ENCODE measurements at regions not wholly inside any gene's neighbourhood (a gene's known extent, or its start where the extent isn't known, plus 50 kb on each side); places are given as distances from the start of the nearest gene placed in this dataset.

DNA sequence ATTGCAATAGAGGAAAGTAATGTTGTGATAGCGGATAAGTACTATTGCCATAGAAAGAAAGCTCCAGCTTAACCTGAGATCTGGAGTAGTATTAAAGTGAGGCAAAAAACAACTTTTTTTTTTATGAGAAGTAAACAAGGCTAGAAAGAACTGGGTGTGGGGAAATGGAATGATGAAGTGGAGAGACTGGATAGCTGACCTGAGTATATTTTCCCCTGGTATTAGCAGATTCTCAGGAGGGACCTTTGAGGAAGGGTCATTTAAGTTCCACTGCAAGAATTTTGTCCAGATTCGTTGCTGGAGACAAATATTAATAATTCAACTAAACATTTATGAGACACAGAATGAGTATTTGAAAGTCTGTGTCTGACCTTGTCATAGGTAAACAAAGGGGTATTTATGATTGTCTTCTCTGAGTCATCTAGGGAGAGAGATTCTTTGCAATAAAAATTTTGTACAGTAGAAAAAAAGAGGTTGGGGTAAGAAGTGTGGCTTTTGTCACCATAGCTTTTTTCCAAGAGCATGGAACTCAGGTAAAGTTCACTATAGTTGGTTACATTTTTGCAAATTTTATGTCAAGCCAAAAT is 2095.9 kb downstream of the ARAP2 start:
- ATAC-seq (no peak), DNase-seq (no peak)
- intact Hi-C loops (cut with DNase I): no loop called here

DNA sequence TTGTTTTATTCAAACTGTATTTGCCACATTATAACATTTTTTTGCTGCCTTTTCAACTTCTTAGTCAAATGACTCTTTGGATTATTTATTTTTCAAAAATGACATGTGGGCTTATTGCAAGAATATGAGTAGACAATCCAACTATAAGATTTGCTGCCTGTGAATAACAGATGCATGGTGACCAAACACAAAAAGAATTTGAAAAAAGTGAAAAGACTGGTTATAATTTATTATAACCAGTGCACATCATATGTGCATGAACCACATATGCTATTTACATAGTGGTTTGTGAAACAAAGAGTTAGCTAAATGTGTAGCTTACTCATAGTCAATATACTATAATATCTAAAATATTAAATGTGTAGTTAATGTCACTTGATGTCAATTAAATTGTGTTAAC is 2086.8 kb downstream of the ARAP2 start:
- intact Hi-C loops (cut with DNase I): no loop called here
- DNase-seq (no peak), ATAC-seq (no peak)

DNA sequence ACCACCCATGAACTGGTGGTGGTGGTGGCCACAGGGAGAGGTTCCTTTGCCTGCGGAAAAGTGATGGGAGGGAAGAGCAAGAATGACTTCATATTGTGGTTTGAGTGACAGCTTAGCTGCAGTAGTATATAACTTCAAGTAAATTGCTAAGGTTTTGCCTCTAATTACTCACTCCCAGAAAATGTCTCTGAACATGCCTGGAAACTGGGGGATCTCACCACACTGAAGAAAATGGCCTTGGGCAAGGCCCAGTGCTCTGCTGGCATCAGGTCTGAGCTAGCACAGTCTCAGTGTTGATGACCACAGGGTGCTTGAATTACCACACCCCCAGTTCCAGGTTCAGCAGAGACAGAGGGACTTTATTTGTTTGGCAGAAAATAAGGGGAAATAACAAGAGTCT is 2085.4 kb downstream of the ARAP2 start:
- intact Hi-C loops (cut with DNase I): no loop called here
- ATAC-seq (no peak), DNase-seq (no peak)

DNA sequence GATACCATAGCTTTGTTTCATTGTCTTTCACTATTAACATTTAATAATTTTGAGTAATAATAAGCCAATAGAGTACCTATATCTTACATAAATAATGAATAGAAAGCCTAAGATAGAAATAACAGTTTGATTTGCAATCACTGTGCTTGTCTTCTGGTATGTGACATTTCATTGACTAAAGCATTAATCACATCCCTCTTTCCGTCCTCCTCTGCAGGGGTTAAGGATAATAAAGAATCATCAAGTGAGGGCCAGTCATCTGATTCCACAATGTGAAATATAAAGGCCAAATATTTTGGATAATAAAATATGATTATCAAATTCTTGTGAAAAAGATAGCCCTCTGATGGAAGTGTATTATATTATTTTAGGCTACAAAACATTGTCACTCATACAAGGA is 2073.4 kb downstream of the ARAP2 start:
- intact Hi-C loops (cut with DNase I): no loop called here
- ATAC-seq (no peak), DNase-seq (no peak)

DNA sequence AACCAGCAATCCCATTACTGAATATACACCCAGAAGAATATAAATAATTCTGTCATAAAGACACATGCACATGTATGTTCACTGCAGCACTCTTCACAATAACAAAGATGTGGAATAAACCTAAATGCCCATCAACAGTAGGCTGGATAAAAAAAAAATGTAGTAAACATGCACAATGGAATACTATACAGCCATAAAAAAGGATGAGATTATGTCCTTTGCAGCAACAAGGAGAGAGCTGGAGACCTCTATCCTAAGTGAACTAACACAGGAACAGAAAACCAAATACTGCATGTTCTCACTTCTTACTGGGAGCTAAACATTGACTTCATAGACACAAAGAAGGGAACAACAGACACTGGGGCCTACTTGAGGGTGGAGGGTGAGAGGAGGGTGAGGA is 2067.7 kb downstream of the ARAP2 start:
- ATAC-seq: no peak
- intact Hi-C loops (cut with DNase I): no loop called here
- DNase-seq: no peak

DNA sequence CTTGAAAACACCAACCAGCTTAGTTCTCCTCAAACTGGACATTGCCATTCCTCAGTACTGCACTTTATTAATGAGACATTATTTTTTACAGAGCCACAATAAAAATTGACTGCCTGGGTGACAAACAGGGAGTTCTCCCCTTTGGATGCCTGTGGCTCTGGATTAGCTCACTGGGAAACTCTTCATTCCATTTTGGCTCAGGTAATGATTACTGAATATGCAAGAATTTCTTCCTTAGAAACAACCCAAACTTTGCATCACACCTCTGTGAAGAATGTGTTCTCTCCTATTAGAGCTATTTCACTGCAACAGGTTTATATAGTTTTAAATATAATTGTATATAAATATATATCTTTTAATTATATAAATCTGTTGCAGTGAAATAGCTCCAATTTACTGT is 2065.8 kb downstream of the ARAP2 start:
- DNase-seq (no peak), ATAC-seq (no peak)
- intact Hi-C loops (cut with DNase I): no loop called here

DNA sequence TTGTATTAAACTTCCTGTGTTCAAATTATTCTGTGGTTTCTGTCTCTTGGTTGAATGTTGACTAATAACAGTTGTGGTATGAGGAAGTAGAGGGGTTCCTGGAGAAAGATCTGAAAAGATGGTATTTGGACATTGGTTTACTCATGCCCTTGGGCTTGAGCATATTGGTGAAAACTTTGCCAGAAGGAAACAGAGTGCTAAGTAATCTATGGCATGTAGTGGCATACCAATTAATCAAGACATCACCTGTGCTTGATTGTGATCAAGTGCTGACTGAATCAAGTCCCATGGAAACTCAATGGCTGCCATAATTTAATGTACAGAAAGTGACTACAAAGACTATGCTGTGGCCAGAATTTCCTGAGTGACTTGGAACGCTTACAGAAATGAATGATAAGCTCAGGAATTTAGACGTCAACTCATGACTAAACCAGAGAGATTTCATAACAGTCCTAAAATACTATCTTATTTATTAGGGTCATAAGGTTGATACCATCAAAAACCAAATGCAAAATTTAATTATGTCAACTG is 2062.9 kb downstream of the ARAP2 start:
- intact Hi-C loops (cut with DNase I): no loop called here
- peak in 1 of 2 donors; percentile 85 for ATAC-seq
- no peak for DNase-seq

DNA sequence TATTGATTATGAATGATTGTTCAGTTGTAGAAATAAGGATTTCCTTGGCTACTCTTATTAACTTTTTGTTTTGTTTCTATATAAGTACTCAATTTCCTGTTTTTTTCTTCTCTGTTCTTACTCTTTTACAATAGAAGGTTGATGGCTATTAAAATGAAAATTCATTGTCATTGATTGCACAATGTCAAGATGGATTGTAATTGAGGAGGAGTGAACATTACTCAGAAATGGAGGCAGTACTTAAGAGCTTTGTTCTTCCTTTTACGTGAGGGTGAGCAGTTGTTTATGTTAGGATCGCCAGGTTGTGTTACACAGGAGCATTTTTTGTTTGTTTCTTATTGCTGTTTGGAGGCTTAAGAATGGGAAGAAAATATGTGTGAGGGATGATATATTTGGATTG is 2062.4 kb downstream of the ARAP2 start:
- intact Hi-C loops (cut with DNase I): no loop called here
- peak in 1 of 2 donors; percentile 52 for ATAC-seq
- no peak for DNase-seq

DNA sequence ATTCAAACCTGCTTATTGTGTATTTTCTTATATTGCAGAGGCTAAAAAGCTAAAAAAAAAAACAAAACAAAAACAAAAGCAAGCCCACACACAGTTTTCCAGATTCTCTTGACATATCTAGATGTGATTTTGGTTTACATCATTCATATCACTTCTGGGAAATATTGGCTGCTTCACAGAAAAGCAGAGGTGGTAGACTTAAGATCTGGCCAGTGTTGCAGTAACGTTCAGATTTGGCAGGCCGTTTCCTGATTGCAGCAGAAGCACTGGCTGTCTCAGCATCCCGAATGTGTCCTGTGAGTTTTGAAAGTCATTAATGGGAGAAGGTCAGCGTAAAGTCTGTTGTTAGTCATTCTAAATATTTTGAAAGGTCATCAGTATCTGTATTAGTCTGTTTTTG is 2062.0 kb downstream of the ARAP2 start:
- DNase-seq (no peak), ATAC-seq (peak in 1 of 2 donors; percentile 81)
- intact Hi-C loops (cut with DNase I): no loop called here

DNA sequence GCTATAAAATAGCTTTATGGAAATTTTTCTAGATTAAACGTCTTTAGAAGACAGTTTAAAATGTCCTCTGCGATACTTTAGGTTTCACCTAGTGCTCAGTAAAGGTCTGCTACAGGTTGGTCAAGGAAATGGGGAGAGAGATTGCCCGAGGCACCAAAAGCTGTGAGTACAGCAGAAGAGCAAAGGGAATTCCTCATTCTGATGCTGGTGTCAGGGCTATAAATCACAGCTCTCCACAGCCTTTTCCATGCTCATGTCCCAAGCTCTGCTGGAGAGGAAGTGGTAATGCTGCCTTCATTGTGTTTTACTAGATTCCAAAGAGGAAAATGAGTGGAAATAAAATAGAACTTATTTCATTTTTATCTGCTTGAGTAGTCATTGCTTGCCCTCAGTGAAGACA is 2060.4 kb downstream of the ARAP2 start:
- no peak for DNase-seq
- intact Hi-C loops (cut with DNase I): no loop called here
- no peak for ATAC-seq

DNA sequence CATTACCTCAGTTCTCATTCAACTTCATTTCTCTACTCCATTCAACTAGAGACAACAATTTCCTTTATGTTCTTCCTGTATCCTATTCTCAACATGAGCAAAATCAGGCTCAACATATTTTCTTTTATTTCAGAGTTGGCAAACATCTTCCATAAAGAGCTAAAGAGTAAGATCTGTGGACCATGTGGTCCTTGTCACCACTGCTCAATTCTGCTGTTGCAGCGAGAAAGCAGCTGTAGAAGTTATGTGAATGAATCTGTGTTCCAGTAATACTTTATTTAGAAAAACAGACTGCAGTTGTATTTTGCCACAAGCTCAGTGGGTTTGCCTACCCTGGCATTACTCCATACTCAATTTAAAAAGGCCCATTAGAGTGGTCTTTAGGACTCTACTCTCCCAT is 2057.3 kb downstream of the ARAP2 start:
- intact Hi-C loops (cut with DNase I): no loop called here
- no peak for ATAC-seq
- DNase-seq: no peak

DNA sequence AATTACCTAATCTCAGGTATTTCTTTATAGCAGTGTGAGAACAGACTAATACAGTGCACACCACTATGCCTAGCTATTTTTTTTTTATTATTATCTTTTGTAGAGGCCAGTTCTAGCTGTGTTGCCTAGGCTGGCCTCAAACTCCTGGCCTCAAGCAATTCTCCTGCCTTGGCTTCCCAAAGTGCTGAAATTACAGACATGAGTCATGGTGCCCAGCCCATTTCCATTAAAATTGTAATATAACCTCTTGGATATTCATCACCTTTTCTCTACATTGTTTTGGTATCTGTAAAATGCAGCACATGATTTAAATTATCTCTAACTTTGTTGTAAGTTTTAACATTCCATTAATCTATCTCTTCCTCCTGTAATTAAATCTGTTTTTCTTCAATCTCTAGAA is 2052.9 kb downstream of the ARAP2 start:
- ATAC-seq (no peak), DNase-seq (no peak)
- intact Hi-C loops (cut with DNase I): no loop called here

DNA sequence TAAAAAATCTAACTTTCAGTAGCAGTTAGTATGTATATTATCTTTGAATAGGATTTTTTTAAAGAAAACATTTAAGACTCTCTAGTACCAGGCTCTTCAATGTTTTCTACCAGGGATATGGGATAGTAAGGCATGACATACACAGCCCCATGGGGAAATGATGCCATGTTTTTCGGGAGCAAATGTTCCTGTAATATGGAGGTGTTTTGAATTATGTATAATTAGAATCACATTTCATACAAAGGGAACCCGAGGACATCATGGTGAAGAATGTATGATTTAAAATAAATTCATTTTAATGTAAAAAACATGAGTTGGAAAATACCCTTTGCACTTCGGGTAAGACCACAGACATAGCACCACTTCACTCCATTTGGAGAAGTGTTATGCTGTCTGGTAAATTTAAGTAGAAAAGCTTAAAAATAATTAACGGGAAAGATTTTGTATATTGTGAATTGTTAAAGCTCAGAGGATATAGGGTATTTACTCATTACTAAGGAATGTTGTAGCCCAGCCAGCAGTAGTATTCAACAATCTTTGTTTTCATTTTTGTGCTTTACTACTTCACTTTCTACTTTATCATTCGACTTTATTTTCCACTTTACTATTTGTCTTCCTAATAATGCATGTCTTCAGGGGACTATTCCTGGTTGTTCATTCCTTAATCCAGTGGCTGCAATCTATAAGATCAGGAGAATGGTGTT is 2050.7 kb downstream of the ARAP2 start:
- intact Hi-C loops (cut with DNase I): no loop called here
- no peak for DNase-seq
- no peak for ATAC-seq

DNA sequence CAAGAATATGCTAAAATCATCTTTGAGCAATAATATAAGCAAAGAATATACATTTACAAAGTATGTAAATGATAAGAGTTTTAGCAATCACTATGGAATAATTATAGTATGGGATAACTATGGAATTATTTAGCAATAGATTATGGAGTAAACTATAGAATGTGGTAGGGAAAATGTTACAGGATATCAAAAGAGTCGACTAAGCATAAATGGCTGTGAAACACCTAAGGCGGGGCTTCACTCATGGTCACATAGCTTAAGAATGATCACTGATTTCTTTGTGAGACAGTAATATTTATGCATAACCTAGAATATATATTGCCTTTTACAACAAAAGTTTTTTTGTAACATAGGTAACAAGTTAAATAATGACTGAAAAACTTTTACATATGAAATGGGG is 2049.7 kb downstream of the ARAP2 start:
- ATAC-seq: no peak
- intact Hi-C loops (cut with DNase I): no loop called here
- no peak for DNase-seq

DNA sequence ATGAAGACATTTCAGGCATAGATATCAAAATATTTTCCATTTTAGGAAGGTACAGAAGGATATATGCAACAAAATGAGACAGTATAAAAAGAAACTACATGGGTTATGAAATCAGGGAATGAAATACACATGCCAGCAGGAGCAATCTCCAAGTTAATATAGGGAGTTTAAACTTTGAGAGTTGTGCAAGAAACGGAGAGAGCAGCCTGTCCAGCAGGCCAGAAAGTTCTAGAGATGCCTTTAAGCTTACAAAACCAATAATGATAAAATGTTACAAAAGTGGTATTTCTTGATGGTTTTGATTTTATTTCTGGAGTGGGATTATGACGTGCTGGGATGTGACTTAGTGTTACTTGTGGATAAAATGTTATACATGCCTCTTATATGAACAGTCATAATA is 2047.9 kb downstream of the ARAP2 start:
- DNase-seq (no peak), ATAC-seq (no peak)
- intact Hi-C loops (cut with DNase I): no loop called here

DNA sequence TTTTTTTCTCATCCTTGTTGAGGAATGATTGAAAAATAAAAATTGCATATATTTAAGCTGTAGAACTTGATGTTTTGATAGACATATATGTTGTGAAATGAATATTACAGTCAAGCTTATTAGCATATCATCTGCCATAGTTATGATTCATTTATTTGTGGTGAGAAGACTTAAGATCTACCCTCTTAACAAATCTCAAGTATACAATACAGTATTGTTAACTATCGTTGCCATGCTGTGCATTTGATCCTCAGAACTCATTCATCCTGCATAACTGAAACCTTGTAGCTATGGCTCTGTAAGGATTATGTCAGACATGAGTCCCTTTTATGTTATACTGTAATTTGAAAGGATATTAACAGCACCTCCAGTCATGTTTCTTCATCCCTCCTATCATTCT is 2045.3 kb downstream of the ARAP2 start:
- ATAC-seq: no peak
- no peak for DNase-seq
- intact Hi-C loops (cut with DNase I): no loop called here

DNA sequence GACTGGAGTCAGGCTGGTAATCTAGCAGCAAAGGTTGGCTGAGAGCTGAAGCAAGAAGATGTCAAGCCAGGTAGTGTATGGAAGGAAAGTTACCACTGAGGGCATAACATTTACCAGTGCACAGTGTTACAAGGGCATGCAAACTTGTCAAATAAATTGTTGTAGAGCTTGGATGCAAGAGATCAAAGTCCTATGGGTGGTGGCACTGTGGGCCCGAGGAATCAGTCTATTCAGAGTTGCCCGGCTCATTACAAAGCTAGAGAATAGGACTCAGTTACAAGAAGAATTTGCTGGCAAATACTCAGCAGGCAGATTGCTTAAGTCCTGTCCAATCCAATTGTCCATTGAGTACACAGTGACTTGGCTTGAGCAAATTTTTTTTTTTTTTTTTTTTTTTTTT is 2043.8 kb downstream of the ARAP2 start:
- DNase-seq: no peak
- intact Hi-C loops (cut with DNase I): no loop called here

DNA sequence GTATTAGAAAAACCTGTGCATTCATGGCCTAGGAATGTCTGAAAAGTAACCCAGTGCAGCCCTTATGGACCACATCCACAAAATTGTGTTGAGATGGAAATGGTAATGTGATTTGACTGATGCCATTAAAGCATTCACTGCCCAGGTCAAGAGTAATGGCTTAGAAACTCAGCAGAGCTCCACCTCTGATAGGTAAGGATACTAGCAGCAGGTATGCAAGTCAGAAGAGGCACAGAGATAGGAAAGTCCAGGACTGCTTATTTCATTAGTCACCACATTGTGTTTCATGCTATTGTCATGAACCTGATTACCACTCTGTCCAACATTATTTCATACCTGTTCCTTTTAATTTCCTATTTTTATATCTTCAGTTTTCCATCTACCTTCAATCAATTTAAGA is 2042.2 kb downstream of the ARAP2 start:
- no peak for ATAC-seq
- no peak for DNase-seq
- intact Hi-C loops (cut with DNase I): no loop called here

More for the DNA sequence above, 2043.8 kb downstream of the ARAP2 start:
- ATAC-seq: no peak

DNA sequence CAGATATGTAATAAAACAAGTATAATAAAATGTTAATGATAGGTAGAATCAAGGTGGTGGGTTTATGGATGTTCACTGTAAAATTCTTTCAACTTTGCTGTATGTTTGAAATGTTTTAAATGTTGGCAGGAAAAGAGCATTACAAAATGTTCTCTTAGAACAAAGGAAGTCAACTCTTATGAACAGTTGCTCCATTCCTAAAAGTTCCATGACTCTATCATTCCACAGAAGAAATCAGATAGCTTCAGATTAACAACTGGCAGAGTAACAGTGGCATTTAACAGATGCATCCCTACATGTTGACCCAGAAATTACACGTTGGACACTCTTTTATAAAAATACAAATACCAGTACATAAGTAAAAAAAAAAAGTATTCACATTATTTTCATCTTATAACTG is 2023.7 kb downstream of the ARAP2 start:
- intact Hi-C loops (cut with DNase I): no loop called here
- ATAC-seq (no peak), DNase-seq (no peak)

DNA sequence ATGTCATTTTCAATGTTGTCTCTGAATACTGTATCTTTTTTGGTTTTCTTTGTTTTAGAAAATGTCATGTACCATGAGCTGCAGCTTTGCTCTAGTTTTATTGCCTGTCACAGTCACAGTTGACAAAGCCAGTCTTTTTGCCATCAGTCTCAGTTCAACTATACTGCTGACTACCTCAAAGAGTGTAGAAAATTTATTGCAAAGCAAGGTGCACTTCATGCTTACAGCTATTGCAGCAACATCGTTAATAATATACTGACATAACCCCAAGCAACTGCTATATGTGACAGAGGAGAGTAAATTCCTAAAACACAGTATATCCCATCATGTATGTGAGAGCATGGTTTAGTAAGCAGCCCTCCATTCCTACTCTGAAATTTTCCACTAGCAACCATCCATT is 2022.3 kb downstream of the ARAP2 start:
- no peak for ATAC-seq
- no peak for DNase-seq
- intact Hi-C loops (cut with DNase I): no loop called here

DNA sequence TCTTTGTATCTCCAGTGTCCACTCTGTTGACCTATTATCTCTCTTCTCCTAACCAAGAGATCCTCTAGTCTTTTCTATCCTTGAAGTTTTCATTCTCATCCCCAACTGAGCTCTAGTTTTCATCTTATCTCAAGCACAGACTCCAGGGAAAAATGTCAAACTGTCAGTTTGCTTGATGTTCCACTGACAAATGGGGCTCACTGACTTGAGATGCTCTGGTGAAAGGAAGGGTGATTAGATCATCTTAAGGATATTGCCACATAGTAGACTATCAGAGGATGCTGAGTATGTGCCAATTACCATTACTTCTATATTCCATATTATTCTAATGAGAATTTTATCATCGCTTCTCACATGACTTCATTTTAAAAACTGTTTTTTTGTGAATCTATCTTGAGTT is 2008.2 kb downstream of the ARAP2 start:
- no peak for DNase-seq
- intact Hi-C loops (cut with DNase I): no loop called here
- no peak for ATAC-seq

Data from left cardiac atrium (tissue), 4 donors.